Endothelial cell of umbilical vein (primary cell): ENCODE measurements at regions not wholly inside any gene's neighbourhood (a gene's known extent, or its start where the extent isn't known, plus 50 kb on each side); places are given as distances from the start of the nearest gene placed in this dataset.

Experiments used
- POLR2A ChIP-seq: IDR thresholded peaks from 2 replicates; pipeline ENCODE4 v1.6.1; 2012; ENCODE audit warnings: low read depth, mild to moderate bottlenecking, control low read depth, low read length
- TF ChIP-seq, protein P1 (sequence below), 2 donors: IDR thresholded peaks; 1 replicate in 1 of 2; 2 replicates in 1 of 2; pipeline ENCODE4 v1.5.1; 2011; ENCODE audit warnings: low read length in 2 of 2, mild to moderate bottlenecking in 2 of 2, moderate library complexity in 2 of 2, control low read depth in 1 of 2, inconsistent platforms in 1 of 2, low read depth in 1 of 2; ENCODE audit not compliant: insufficient read depth in 1 of 2; ENCODE audit errors: extremely low read depth in 1 of 2

DNA sequence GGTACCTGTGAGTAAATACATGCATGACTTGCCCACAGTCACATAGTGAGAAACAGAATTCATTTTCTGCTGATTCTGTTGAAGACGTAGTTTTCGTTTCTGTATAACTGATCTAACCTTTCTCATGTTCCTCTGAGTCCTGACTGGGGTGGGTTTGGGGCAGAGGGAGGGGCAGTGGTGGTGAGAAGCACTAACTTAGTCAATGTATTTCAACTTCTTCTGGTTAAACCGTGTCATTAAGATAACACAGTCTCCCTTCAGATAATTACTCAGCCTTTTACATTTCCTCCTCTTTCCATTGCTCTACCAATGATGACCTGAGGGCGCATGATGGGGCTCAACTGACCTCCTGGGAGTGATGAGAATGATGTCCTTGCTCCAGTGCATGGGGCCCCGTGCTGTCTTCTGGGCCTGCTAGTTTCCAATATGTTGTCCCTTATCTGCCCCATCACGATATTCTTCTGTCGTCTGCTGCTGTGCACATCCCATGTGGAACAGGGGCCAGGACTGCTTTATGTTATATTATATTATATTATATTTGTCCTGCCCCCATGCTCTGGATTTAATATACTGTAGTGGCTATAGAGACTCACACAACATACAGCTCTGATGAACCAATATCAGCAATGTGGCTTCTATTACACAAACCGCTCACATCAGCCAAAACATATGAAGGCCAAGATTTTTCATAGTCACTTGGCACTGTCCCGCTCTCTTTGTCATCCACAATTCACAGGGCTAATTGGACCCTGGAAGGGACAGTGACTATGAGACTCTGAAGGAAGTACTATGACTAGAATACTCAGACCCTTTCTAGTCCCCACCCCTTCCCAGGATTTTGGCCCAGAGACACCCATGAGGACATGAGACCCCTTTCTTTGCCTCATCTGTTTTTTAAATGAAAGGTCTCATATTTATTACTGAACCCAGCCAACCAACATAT is 407.1 kb upstream of the MCTP2 start:
- TF ChIP-seq, protein P1, sequence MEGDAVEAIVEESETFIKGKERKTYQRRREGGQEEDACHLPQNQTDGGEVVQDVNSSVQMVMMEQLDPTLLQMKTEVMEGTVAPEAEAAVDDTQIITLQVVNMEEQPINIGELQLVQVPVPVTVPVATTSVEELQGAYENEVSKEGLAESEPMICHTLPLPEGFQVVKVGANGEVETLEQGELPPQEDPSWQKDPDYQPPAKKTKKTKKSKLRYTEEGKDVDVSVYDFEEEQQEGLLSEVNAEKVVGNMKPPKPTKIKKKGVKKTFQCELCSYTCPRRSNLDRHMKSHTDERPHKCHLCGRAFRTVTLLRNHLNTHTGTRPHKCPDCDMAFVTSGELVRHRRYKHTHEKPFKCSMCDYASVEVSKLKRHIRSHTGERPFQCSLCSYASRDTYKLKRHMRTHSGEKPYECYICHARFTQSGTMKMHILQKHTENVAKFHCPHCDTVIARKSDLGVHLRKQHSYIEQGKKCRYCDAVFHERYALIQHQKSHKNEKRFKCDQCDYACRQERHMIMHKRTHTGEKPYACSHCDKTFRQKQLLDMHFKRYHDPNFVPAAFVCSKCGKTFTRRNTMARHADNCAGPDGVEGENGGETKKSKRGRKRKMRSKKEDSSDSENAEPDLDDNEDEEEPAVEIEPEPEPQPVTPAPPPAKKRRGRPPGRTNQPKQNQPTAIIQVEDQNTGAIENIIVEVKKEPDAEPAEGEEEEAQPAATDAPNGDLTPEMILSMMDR (IDR thresholded peaks at IDR 0.05; ENCODE audit: extremely low read depth in 1 of 2, insufficient read depth in 1 of 2, low read depth in 1 of 2, low read length in 2 of 2), result no peak
- TF ChIP-seq POLR2A, result no peak
